Mucosa of gallbladder (tissue), 1 donor: ENCODE measurements at regions not wholly inside any gene's neighbourhood (a gene's known extent, or its start where the extent isn't known, plus 50 kb on each side); places are given as distances from the start of the nearest gene placed in this dataset.
"Not testable (repeated sequence)": the region's sequence is repeated elsewhere in the genome, so short reads cannot be mapped to it uniquely, and the experiment has no call there.

Experiments
- DNase-seq: peaks from one replicate; pipeline ENCODE4 v3.0.0-alpha.2; 2020; ENCODE audit warnings: low spot score
- donor health status: DM: no; HTN: no; CAD: no.

GRCh38 chr4:28378109-28378830 lies 1517.6 kb downstream of the STIM2 start:
- no peak for DNase-seq

GRCh38 chr4:28385801-28386200 lies 1525.2 kb downstream of the STIM2 start:
- no peak for DNase-seq

GRCh38 chr4:28386776-28387175 lies 1526.1 kb downstream of the STIM2 start:
- DNase-seq, result no peak

GRCh38 chr4:28388471-28388870 lies 1527.8 kb downstream of the STIM2 start:
- no peak for DNase-seq

- no peak for DNase-seq
Observed at GRCh38 chr4:28391877-28392276, 1531.2 kb downstream of the STIM2 start.

GRCh38 chr4:28402751-28403150 lies 1542.1 kb downstream of the STIM2 start:
- DNase-seq, result no peak

- DNase-seq, result no peak
Observed at GRCh38 chr4:28421221-28421620, 1560.6 kb downstream of the STIM2 start.

- no peak for DNase-seq
Observed at GRCh38 chr4:28426251-28426650, 1565.6 kb downstream of the STIM2 start.

- no peak for DNase-seq
Observed at GRCh38 chr4:28427306-28428085, 1566.9 kb downstream of the STIM2 start.

- DNase-seq, result no peak
Observed at GRCh38 chr4:28432348-28433025, 1571.8 kb downstream of the STIM2 start.

- DNase-seq, result no peak
Observed at GRCh38 chr4:28435314-28435713, 1574.7 kb downstream of the STIM2 start.

- DNase-seq, result no peak
Observed at GRCh38 chr4:28436191-28437080, 1575.8 kb downstream of the STIM2 start.

GRCh38 chr4:28443371-28443770 lies 1582.7 kb downstream of the STIM2 start:
- no peak for DNase-seq

- DNase-seq, result no peak
Observed at GRCh38 chr4:28443801-28444412, 1583.3 kb downstream of the STIM2 start.

- no peak for DNase-seq
Observed at GRCh38 chr4:28444886-28445496, 1584.3 kb downstream of the STIM2 start.

- no peak for DNase-seq
Observed at GRCh38 chr4:28449085-28449484, 1588.4 kb downstream of the STIM2 start.

GRCh38 chr4:28451346-28451745 lies 1590.7 kb downstream of the STIM2 start:
- DNase-seq, result no peak

GRCh38 chr4:28462766-28463700 lies 1602.4 kb downstream of the STIM2 start:
- DNase-seq, result no peak

- no peak for DNase-seq
Observed at GRCh38 chr4:28464823-28465222, 1604.2 kb downstream of the STIM2 start.

GRCh38 chr4:28466886-28467285 lies 1606.2 kb downstream of the STIM2 start:
- DNase-seq, result not testable (repeated sequence)
